GM18951 (cell line): ENCODE measurements at regions not wholly inside any gene's neighbourhood (a gene's known extent, or its start where the extent isn't known, plus 50 kb on each side); places are given as distances from the start of the nearest gene placed in this dataset.
"Not testable (repeated sequence)": the region's sequence is repeated elsewhere in the genome, so short reads cannot be mapped to it uniquely, and the experiment has no call there.

Experiments
- POLR2A ChIP-seq: IDR thresholded peaks from 4 replicates; pipeline ENCODE4 v1.6.1; 2011; ENCODE audit warnings: mild to moderate bottlenecking; ENCODE audit not compliant: insufficient read length, insufficient read depth; ENCODE audit errors: extremely low read depth
- in situ Hi-C: fragments of 300-500 bp; cut with MboI; formaldehyde crosslinking; loops from one replicate; pipeline ENCODE4 v1.12.0; 2022; ENCODE audit warnings: low sequenced_read_pairs, mixed read lengths, inconsistent platforms; ENCODE audit not compliant: unreplicated experiment

DNA sequence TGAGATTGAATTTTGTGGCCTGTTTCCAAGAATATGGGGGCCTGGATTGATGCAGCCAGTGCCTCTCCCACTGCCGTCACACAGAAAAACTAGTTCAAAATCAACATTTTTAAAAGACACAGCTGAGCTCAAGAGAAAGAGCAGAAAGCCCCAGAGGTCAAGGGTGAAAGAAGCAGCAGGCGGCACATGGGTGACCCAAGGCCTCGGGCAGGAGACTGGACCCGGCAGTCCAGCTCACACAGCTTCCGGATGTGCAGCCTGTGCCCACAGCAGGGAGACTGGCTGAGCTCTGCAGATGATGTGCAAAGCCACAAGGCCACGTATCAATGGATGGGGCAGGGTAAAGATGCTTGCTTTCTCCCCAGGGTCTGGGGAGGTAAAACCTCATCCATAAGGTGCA, 50.4 kb upstream of the RNF32 start:
- in situ Hi-C loops = no loop called here
- no peak for TF ChIP-seq POLR2A

DNA sequence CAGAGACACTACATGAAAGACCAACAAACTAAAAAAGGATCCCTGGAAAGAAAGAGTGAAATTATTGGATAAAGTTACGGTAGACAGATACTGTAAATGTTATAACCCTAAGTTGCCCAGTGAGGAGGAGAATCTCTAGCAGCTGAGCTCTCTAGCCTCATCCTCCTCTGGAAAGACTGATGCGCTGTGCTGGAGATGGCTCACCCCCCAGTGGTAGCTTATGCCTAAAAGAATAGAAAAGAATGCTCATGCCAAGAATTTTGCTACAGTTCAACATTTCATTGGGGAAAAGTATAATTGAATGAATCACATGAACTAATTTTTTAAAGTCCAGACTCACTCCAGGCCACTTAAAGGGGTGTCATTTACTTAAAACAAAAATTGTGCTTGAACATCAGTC, 50.8 kb upstream of the RNF32 start:
- TF ChIP-seq POLR2A = no peak
- in situ Hi-C loops = no loop called here

DNA sequence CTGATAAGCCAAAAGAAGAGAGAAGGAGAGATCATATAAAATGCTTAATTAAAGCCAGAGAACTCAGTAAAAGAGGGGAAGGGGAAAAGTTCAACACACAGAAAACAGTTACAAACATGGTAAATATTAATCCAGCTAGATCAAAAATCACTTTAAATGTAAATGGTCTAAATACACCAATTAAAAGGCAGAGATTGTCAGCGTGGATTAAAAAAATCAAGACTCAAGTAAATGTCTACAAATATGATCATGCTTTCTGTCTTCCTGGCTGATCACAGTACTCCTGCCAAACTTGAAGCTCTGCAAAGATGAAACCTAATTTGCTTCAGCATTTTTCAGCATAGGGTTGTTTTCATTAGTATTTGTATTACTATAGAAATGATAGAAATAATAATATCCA, 54.6 kb upstream of the RNF32 start:
- in situ Hi-C loops = no loop called here
- no peak for TF ChIP-seq POLR2A

DNA sequence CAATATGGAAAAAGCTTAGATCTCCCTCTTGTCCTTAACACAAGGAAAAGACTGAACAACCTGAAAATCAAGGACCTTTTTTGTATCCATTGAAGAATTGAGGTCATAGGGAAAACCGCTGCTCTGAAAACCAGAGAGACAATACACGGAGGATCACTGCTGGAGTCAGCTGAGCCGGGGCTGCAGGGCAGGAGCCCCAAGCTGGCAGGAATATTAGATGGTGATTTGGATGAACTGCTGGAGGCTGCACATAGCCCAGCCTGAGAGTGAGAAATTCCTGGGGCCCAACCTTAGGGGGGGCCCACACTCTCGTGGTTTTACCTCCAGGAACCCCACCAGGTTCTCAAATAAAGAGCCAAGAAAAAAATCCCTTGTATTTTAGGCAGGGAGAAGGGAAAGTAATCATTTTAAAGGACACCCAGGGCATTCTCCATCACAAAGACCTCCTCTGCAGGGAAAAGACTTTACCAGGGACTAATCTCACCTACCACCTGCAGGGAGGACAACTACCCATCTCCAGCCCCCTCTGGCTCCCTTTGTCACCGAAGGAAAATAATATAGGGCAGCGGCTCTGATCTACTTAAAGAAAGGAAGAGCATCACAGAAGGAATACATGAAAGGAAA, 55.4 kb upstream of the RNF32 start:
- in situ Hi-C loops = no loop called here
- TF ChIP-seq POLR2A = no peak

DNA sequence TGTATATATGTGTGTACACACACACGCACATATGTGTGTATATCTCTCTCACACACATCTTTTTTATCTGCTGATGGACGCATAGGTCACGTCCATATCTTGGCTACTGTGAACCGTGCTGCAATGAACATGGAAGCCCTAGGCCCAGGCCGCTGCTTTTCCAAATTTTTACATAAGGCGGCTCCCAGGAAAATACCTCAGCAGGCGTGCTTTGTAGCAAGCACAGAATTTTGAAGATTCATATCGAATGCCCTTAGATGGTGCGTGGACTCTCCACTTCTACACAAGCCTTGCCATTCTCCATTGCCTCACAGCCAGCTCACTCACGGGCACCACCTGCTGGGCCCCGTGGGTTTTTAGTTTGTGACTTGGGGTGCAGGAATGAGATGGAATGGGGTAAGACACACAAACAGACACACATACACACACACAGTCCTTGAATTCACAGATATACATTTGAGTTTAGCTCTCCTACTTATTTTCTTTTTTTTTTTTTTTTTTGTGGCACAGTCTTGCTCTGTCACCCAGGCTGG, 57.9 kb upstream of the RNF32 start:
- in situ Hi-C loops = no loop called here
- TF ChIP-seq POLR2A = no peak

DNA sequence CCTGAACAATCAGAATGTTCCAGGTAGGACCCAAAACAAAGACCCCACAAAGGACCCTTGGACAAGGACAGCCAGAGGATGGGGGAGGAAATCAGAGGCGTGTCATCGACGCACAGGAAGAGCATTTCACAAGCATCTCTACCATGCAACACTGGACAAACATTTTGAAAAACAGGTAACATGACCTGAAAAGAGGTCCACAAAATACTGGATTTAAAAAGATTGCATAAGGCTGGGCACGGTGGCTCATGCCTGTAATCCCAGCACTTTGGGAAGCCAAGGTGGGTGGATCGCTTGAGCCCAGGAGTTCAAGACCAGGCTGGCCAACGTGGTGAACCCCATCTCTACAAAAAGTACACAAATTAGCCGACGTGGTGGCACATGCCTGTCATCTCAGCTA, 60.5 kb upstream of the RNF32 start:
- no peak for TF ChIP-seq POLR2A

DNA sequence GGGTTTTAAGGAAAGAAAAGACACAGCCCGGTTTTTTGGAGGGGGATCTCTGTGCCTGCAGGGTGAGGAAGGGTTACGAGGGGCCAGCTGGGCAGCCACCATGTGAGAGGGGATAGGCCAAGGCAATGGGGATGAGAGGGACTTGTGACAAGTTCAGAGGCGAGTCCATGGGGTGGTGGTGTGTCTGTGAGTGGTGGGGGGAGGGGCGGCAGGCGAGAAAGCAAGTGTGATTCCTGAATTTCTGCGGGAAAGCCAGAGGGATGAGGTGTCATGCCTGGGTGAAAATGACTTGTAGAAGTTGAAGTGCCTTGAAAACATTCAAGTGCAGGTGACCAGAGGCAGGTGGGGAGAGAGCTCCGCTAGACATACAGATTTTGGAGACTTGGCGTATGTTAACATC, 61.0 kb upstream of the RNF32 start:
- in situ Hi-C loops = no loop called here
- no peak for TF ChIP-seq POLR2A

More for the DNA sequence above, 60.5 kb upstream of the RNF32 start:
- in situ Hi-C loops = no loop called here

DNA sequence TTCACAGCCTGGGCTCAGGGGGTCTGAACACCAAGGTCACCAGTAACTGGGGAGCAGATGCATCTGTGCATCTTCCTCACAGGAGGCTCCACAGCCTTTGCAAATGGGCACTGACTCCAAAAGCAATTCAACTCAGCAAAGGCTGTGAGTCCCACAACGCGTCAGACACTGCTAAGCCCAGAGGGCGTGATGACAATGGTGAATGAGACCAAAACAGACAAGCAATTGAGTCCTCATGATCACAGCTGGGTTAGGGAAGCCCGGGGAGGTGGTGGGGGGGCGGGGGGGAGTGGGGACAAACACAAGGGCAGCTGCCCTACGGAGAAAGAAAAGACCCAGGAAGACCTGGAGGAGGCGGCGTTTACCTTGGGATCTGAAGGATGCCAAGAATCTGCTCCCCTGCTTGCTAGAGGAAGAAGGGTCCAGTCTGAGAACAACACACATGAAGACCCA, 61.6 kb upstream of the RNF32 start:
- in situ Hi-C loops = no loop called here
- no peak for TF ChIP-seq POLR2A

DNA sequence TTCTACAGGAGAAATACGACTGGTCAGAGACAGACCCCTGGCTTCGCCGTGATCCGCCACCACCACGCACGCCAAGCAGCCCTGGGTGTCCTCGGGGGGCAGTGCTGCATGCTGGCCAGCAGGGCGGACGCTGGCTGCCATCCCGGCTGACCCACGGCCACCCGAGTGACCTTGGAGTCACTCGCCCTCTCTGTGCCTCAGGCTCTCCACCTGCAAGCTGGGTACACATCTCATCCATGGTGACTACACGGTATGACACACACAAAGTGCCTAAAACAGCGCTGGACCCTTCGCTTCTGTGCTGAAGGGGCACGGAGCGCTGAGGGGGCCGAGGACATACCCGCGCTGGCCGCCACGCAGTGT, 62.0 kb upstream of the RNF32 start:
- no peak for TF ChIP-seq POLR2A
- in situ Hi-C loops = no loop called here

DNA sequence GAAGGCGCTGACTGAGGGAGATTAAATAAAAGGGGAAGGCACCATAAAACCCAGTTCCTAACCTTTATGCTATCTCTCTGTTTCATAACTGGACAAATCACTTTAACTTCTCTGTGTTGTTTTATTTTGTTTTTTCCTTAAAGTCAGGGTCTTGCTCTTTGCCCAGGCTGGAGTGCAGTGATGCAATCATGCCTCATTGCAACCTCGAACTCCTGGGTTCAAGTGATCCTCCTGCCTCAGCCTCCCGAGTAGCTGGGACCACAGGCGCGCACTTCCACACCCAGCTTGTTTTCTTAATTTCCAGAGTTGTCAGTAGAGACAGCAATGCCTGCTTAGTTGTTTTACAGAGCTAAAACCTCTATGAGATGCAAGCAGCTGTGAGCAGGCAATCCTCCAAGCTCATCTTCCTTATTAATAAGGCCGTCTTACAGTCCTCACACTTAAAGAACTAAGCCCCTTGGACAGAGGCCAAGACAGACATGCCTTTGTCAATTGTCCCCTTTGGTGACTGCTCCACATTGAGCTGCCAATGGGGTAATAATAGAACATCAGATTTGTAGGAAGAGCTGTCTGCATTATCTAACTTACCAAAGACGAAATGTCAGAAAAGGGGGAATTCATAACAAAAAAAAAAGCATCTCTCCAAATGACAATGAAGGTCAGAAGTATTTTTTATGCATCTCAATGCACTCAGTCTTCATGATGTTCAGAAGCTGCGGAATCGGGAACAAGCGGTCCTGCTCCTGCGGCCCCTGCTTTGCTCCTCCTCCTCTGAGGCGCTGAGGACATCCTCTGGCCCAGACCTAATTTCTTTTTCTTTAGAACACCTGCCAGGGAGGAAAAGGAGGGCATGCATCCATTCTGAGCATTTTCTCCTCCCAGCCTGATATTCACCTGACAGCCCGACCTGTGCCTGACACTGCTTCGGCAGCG, 62.7 kb upstream of the RNF32 start:
- no peak for TF ChIP-seq POLR2A
- in situ Hi-C loops = no loop called here

DNA sequence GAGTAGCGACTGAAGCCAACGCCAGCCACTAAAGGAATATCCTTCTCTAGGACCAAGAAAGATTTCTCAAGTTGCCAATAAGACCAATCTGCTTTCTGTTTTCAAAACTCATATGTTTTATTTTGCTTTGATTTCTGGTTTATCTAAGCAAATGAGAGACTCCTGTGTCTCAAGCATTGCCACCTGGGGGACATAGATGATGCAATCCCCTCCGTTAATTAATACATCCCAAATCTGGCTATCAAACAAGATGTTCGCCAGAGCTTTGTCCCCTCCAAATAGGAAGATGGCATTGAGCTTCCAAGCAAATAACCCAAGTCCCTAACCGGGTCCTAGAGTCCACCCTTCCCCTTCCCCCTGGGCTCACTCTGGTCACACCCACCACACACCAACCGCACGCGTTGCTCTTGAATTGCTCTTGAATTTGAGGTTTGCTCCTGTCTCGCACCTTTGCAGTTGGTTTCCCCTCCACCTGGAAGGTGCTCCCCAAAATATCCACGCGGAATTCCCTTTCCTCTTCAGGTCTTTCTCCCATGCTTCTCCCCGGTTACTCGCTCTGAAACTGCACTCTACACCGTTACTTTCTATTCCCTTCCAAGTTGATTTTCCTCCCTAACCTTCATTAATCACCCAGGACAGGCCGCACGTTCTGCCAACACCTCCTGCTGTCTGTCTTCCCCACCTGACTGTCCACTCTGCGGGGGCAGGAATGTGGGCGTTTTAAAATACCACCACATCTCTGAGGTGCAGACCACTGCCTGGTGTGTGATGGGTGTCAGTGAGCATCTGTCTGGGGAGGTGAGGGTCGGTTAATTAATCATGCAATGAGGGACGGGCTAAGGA, 64.1 kb upstream of the RNF32 start:
- TF ChIP-seq POLR2A = no peak
- in situ Hi-C loops = no loop called here

DNA sequence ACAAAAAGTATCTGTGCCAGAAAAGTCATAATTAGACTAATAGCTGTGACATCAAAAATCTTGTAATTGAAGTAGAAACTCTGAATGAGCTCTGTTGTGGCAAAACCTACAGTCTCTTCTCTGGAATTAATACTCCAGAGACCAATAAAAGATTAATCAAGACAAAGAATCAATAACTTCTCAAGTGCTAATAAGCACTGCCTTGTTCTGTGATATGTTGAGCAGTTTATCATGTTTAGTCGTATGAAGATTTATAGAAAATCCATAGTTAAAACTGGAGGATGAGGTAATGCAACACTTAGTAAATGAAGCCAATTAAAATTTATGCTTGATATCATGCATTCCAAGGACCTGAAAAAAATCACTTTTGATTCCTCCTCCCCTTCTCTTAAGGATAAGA, 72.3 kb upstream of the RNF32 start:
- no peak for TF ChIP-seq POLR2A
- in situ Hi-C loops = no loop called here

DNA sequence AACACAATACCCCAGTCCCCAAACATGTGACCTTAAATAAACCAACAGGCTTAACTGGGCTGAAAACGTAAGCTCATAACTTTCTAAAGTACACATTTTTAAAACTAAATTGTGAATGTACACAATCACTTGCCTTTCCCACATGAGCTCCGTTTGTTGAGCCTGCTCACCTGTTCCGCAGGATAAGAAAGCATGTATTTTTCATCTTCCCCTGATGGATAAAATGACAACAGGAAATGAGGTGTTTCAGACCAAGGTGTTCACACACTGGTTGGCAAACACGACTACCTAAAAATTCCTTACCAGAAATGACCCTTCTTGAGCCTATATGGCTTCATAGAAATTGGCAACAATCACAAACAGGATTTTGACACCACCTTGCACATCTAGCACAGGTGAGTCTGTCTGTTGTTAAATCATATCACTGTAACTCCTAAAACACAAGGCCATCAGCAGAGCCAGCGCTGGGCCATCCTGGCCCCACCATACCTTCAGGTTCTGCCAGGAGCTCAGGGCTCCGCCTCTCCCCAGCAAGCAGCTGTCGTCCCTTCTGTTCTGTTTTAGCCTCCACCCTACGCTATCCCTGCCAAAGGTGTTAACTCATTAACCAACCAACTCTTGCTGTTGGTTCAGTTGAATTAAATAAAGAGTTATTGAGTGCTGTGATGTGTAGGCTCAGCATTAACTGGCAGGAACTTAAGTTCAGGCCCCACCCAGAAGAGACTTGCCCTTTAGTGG, 73.6 kb upstream of the RNF32 start:
- in situ Hi-C loops = no loop called here
- no peak for TF ChIP-seq POLR2A

DNA sequence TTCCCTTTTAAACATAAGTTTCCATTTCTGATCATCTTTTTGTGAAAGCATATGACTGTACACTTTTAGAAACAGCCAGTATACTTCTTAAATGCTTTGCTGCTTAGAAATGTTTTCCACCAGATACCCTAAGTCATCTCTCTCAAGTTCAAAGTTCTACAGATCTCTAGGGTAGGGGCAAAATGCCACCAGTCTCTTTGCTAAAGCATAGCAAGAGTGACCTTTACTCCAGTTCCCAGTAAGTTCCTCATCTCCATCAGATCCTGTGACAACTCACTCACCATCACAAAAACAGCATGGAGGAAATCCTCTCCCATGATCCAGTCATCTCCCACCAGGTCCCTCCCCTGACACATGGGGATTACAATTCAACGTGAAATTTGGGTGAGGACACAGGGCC, 75.6 kb upstream of the RNF32 start:
- in situ Hi-C loops = not testable (repeated sequence)
